Prostate gland (tissue), 2 donors: ENCODE measurements at regions not wholly inside any gene's neighbourhood (a gene's known extent, or its start where the extent isn't known, plus 50 kb on each side); places are given as distances from the start of the nearest gene placed in this dataset.
A peak's percentile ranks its signal among the peaks of the same experiment; 100 is the strongest.

Experiments used
- DNase-seq: peaks from one replicate; pipeline ENCODE4 v3.0.0-alpha.2; 2019; ENCODE audit warnings: low spot score
- H3K27ac ChIP-seq, 2 donors: fragments of 200-600 bp; sonication (generic); 2 replicates each; pipeline ENCODE4 v1.5.1; 2017 to 2019
- H3K27me3 ChIP-seq: fragments of 200-600 bp; sonication (generic); replicated peaks from 2 replicates; pipeline ENCODE4 v1.5.1; 2019; ENCODE audit not compliant: insufficient read depth
- H3K36me3 ChIP-seq, 2 donors: fragments of 200-600 bp; sonication (generic); 1 replicate in 1 of 2; 2 replicates in 1 of 2; pipeline versions ENCODE4 v1.5.1 to v1.8.1; 2017 to 2019
- H3K4me1 ChIP-seq: fragments of 200-600 bp; sonication (generic); replicated peaks from 2 replicates; pipeline ENCODE4 v1.5.1; 2019
- H3K4me3 ChIP-seq, 2 donors: fragments of 200-600 bp; sonication (generic); 2 replicates each; pipeline ENCODE4 v1.5.1; 2017 to 2019
- H3K9me3 ChIP-seq: fragments of 200-600 bp; sonication (generic); 2 replicates; pipeline ENCODE4 v1.5.1; 2017
- POLR2A ChIP-seq: fragments of 450-650 bp; IDR thresholded peaks from one replicate; pipeline ENCODE4 v1.6.1; 2016; ENCODE audit warnings: antibody characterized with exemption, mild to moderate bottlenecking
- POLR2AphosphoS5 ChIP-seq: sonication (generic); formaldehyde crosslinking; IDR thresholded peaks from one replicate; pipeline ENCODE4 v1.6.1; 2017; ENCODE audit warnings: antibody characterized with exemption
- WGBS: methylation state at CpG from one replicate; pipeline ENCODE4 v1.1.5; 2018; 5-methylcytosine and 5-hydroxymethylcytosine counted together
- intact Hi-C: fragments of 100-400 bp; cut with DNase I; formaldehyde crosslinking; loops from one replicate; pipeline ENCODE4 v1.14.2; 2022
- TF ChIP-seq, protein P1 (sequence below), 4 experiments: fragments of 200-600 bp in 2 of 4; fragments of 450-650 bp in 2 of 4; sonication (generic) in 2 of 4; IDR thresholded peaks; 1 replicate in 3 of 4; 2 replicates in 1 of 4; pipeline ENCODE4 v1.5.1; 2016 to 2019; ENCODE audit warnings: antibody characterized with exemption in 4 of 4, mild to moderate bottlenecking in 2 of 4, moderate library complexity in 2 of 4

DNA sequence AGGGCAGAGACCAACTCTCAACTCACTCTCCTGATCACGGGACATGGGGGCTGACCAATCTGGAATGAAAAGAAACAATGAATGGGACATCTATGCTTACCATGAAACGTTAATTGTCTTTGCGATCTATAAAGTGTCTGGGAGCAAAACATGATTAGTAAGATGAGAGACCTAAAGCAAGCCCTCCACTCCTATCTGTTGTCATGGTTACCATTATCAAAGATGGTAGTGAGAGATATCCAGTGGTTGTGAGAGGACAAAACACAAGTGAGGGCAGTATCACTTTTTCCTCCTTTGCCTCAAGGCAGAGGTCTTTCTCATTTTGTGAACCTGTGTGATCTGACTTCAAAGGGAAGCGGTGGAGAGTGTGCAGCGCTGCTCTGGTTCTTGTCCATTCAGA lies 130.1 kb downstream of the LSM5 start:
- no peaks in the 10 kb centered on the region for H3K4me1 ChIP-seq
- H3K27ac ChIP-seq = no peak overlapping the region
- H3K27me3 ChIP-seq = no peaks in the 10 kb centered on the region
- intact Hi-C loops = no loop called here
- H3K4me3 ChIP-seq = no peak overlapping the region
- WGBS = 75% methylated on average over 5 of the region's 5 CpGs
- H3K9me3 ChIP-seq = no peaks in the 10 kb centered on the region
- TF ChIP-seq POLR2AphosphoS5 (no peak), POLR2A (no peak)
- TF ChIP-seq, protein P1, sequence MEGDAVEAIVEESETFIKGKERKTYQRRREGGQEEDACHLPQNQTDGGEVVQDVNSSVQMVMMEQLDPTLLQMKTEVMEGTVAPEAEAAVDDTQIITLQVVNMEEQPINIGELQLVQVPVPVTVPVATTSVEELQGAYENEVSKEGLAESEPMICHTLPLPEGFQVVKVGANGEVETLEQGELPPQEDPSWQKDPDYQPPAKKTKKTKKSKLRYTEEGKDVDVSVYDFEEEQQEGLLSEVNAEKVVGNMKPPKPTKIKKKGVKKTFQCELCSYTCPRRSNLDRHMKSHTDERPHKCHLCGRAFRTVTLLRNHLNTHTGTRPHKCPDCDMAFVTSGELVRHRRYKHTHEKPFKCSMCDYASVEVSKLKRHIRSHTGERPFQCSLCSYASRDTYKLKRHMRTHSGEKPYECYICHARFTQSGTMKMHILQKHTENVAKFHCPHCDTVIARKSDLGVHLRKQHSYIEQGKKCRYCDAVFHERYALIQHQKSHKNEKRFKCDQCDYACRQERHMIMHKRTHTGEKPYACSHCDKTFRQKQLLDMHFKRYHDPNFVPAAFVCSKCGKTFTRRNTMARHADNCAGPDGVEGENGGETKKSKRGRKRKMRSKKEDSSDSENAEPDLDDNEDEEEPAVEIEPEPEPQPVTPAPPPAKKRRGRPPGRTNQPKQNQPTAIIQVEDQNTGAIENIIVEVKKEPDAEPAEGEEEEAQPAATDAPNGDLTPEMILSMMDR (IDR thresholded peaks at IDR 0.05) = no peak
- H3K36me3 ChIP-seq = no peaks in the 10 kb centered on the region
- no peak for DNase-seq

DNA sequence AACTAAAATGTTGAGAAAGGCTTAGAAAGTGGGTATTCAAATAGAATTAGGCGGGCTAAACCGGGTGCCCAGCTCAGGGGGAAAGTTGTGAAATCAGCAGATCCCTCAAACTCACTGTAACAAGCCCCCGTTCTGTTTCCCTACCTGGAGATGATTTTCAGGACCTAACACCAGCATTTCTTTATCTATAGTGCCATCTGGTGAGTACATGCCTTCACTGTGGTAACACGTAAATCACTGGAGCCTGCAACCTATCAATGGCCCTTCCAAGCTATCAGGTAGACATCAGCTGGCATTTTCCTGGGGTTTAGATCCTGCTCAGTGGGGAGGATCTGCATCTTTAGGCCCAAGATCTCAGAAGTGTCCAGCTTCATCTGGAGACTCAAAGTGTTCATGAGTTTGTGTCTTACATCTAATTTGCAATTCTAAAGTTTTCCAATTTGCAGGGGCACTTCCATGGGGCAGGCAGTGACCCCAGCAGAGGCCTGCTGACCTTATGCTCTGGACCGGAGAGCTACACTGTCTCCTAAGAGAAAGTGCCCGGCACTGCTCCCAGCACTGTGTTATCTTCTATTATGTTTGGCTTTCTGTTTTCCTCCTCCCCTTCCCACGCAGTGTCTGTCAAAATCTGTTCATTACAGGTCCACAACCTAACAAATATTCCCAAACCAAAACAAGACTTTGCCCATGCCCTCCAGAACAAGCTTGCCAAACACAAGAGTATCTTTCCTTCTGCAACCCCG lies 132.5 kb downstream of the LSM5 start:
- intact Hi-C loops = no loop called here

DNA sequence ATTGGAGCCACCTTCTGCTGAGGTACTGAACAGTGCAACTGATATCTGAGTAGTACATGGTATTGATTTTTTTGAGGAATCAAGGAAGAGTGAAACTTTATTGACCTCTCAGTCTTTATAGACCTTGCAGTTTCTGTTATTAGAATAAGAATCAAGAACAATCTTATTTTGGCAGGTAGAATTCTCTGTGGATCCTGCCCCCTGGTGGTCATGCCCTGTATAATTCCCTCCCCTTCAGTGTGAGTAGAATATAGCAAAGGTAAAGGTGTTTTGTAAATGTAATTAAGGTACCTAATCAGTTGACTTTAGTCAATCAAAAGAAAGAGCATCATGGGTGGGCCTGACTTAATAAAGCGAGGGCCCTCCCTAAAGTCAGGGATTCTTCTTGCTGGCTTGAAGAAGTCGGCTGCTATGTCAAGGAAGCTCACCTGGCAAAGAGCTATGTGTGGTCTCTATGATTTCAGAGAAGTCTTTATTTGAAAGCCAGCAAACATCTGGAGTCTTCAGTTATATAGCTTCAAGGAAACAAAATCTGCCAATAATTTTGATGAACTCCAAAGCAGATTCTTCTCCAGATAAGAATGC lies 142.8 kb downstream of the LSM5 start:
- DNase-seq = no peak

More for the DNA sequence above, 132.5 kb downstream of the LSM5 start:
- no peaks in the 10 kb centered on the region for H3K36me3 ChIP-seq
- 38% methylated on average over 8 of the region's 8 CpGs for WGBS
- no peaks in the 10 kb centered on the region for H3K4me1 ChIP-seq
- TF ChIP-seq POLR2A (no peak), POLR2AphosphoS5 (no peak)
- TF ChIP-seq, protein P1 (IDR thresholded peaks at IDR 0.05) = no peak
- no peak overlapping the region for H3K4me3 ChIP-seq
- no peaks in the 10 kb centered on the region for H3K27me3 ChIP-seq
- DNase-seq = no peak
- H3K9me3 ChIP-seq = no peaks in the 10 kb centered on the region
- no peak overlapping the region for H3K27ac ChIP-seq

DNA sequence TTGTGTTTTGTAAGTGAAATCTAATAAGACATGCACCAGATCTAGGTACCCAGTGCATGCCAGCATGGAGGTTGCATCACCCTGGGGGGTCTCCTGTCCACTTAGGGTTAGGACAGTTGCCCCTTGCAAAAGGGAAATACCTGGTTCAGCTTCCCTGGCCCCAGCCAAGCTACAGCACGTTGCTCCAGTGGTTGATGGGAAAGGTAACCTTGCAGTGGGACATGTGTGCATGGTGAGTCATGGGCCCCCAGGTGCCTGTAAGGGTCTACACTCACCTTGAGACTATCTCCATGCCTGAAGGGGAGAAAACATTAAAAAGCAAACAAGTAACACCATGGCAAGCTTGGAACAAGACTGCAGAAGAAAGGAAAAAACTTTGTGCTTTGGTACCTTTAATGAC lies 143.9 kb downstream of the LSM5 start:
- DNase-seq = no peak
- intact Hi-C loops = loop anchor here (10.0 kb wide), 1 partner anchor 131 kb away; no protein-coding TSS in a partner anchor
- Histone ChIP-seq H3K4me1 (no peaks in the 10 kb centered on the region), H3K27ac (no peak overlapping the region), H3K4me3 (no peak overlapping the region), H3K9me3 (no peaks in the 10 kb centered on the region), H3K27me3 (no peaks in the 10 kb centered on the region), H3K36me3 (no peaks in the 10 kb centered on the region)
- WGBS = 17% methylated on average over 1 of the region's 1 CpG
- TF ChIP-seq, protein P1 (IDR thresholded peaks at IDR 0.05) = no peak
- TF ChIP-seq POLR2AphosphoS5 = no peak
- TF ChIP-seq POLR2A = no peak

More for the DNA sequence above, 142.8 kb downstream of the LSM5 start:
- TF ChIP-seq, protein P1 (IDR thresholded peaks at IDR 0.05) = peak; percentile 23 to 40 (median 29)
- TF ChIP-seq POLR2A = no peak
- Histone ChIP-seq H3K27me3 (no peaks in the 10 kb centered on the region), H3K36me3 (no peaks in the 10 kb centered on the region), H3K27ac (no peak overlapping the region), H3K4me1 (no peaks in the 10 kb centered on the region), H3K4me3 (no peak overlapping the region), H3K9me3 (no peaks in the 10 kb centered on the region)
- 87% methylated on average over 2 of the region's 2 CpGs for WGBS
- intact Hi-C loops = loop anchor here (10.0 kb wide), 1 partner anchor 133 kb away; no protein-coding TSS in a partner anchor

DNA sequence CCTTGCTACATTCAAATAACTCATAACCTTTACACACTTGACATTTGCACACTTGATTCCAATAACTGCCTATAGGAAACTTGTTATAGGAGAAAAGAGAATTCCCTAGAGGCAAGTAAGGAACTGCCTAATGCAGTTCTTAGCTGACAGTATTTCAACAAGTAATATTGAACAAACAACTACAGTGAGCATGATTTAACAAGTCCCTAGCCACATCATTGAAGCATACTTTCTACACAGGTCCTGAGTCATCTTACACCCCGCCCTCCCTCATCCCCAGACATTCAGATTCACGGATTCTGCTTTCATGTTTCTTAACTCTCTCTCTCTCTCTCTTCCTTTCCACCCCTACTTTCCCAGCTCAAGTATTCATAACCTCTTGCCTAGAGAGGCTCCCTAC lies 153.5 kb downstream of the LSM5 start:
- no peaks in the 10 kb centered on the region for H3K36me3 ChIP-seq
- no peaks in the 10 kb centered on the region for H3K27me3 ChIP-seq
- intact Hi-C loops = no loop called here
- TF ChIP-seq POLR2AphosphoS5 (no peak), POLR2A (no peak)
- TF ChIP-seq, protein P1 (IDR thresholded peaks at IDR 0.05) = no peak
- no peaks in the 10 kb centered on the region for H3K9me3 ChIP-seq
- no peak overlapping the region for H3K4me3 ChIP-seq
- H3K4me1 ChIP-seq = no peaks in the 10 kb centered on the region
- WGBS = 34% methylated on average over 2 of the region's 2 CpGs
- no peak overlapping the region for H3K27ac ChIP-seq
- DNase-seq = no peak
